OCI-M2 (cell line): ENCODE measurements at regions not wholly inside any gene's neighbourhood (a gene's known extent, or its start where the extent isn't known, plus 50 kb on each side); places are given as distances from the start of the nearest gene placed in this dataset.

Experiments
- DNase-seq: peaks from one replicate; lab custom pipeline; 2025; ENCODE audit not compliant: unreplicated experiment; lab: John Stamatoyannopoulos, UW

DNA sequence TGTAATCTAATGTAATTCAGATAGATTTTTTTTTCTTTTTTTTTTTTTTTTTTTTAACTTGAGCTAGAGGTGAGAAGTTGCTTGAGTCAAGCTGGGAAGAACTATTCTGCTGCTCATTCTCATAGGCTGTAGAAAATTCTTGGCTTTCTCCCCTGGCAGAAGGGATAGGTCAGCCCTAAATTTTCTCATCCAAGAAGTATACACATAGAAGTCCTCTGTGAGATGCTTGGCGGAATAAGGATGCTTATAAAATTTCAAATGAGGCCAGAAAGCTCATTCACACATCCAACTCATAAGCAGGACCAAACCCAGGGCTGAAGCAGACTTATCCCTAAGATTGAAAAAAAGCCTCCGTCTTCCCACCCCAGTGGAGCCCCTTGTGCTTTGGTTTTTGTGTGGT is 572.5 kb downstream of the SQOR start:
- DNase-seq = no peak

DNA sequence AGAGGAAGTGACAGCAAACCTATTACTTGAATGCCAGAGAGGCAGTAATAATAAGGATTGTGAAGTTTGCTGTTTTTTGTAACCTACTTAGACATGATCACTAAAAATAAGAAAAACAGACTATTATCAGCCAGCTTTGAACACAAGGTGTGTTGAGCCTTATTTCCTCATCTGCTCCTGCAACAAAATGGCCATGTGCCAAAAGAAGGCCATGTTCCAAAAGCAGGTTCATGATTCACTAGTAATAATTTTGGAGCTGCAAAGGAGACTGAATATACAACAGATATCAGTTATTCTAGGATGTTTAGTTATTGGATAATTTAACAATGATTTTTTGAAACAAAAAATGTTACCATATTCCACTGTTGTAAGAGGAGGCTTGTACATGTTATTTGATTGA is 578.7 kb downstream of the SQOR start:
- DNase-seq = no peak

DNA sequence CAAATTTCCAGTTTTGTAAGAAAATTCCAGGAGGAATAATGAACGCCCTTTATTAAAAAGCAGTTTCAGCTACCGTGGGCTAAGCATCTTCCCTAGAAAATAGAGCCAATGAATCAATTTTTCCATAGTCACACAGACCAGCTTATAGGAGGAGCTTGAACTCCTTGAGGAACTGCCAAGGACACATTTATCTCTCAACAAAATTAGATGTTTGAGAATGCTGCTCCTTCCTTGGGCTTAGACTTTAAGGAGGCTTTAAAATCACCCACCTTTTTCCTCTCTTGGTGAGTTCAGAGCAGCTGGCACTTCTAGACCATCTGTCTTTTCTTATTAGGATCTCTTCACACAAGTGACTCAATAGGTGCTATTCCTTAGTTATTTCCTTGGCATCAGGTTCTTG is 588.0 kb downstream of the SQOR start:
- DNase-seq = no peak

DNA sequence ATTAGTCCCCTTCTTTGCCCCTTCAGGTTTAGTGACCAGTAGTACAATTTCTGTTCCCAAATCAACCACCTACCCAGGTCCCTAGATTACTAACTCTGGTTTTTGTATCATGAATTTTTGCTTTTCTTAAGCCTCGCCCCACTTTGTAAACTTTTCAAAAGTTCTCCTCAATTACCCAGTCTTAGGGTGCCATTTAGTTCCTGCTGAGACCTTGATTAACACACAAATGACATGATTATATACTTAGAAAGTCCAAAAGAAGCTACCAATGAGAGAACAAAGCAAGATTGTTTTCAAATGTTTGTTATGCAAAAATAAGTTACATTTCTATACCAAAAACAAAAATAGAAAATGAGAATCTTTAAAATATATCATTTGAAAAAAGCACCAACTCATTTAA is 594.4 kb downstream of the SQOR start:
- DNase-seq = no peak

DNA sequence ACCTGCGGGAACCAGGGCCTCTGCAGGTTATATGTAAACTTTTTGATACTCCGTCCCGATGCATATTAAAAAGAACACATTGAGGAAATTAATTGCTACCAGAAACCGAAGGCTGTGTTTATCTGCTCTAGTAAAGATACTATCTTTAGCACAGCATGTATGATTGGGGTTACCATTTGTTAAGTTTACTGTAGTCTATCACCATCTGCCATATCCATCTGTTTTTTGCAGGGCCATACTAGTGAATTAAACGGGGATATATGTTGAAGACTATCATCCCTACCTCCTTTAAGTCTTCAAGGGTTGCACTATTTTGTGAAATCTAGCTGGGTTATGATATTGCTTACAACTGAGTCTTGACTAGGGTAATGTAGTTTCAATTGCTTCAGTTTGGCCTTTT is 597.0 kb downstream of the SQOR start:
- no peak for DNase-seq

DNA sequence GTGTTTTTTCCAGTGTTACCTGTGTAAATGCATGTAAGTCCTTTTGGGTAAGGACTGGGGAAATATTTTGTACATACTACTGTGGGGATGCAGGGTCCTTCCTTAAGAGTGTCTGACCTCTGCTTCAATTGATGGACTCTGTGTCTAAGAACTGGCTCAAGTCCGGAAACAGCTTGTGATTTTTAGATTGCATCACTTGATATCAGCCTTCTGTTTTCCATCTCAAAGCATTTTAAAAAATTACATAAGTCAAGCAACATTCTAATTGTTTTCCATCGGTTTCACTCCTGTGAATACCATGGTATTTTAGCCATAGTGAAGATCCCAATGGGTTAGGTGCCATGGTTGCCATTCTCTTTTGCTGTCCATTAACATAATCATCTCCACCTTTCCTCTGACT is 597.6 kb downstream of the SQOR start:
- no peak for DNase-seq

DNA sequence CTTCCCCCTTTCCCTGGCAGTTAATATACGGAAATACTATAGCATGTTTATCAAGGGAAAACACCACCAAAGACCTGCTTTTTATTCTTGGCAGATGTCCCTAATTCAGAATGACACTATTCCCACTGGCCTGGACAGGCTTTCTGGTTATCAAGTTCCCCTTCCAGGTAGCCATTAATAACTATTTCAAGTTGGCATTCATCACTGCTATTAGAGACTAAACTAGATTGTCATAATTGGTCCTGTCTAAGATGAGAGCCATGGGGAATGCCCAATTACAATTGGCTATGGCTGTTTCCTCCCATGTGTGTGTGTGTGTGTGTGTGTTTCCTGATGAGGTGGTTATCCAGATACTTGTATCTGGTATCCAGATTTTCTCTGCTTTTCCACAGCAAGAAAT is 608.1 kb downstream of the SQOR start:
- DNase-seq = no peak

DNA sequence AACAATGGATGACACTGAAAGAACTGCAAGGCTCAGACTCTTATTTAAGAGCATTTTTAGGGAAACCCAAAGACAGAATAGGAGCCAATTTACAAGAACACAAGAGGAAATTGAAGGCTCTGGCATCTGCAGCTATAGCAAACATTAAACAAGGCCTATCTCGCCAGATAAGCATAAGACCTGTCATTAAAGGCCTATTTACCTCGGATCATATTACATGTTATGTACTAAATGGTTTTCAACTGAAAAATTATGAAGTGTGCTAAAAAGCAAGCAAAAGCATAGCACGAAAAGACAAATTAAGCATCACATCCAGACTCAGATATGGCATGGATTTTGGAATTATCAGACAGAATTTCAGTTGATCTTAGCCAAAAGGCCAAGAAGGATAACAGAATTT is 617.1 kb downstream of the SQOR start:
- no peak for DNase-seq

DNA sequence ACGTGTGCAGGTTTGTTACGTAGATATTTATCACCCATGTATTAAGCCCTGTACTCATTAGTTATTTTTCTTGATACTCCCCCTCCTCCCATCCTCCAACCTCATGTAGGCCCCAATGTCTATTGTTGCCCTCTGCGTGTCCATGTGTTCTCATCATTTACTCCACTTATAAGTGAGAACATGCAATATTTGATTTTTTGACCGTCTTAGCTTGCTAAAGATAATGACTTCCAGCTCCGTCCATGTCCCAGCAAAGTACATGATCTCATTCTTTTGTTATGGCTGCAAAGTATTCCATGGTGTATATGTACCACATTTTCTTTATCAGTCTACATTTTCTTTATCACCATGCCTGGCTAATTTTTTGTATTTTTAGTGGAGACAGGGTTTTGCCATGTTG is 623.2 kb downstream of the SQOR start:
- DNase-seq = no peak

DNA sequence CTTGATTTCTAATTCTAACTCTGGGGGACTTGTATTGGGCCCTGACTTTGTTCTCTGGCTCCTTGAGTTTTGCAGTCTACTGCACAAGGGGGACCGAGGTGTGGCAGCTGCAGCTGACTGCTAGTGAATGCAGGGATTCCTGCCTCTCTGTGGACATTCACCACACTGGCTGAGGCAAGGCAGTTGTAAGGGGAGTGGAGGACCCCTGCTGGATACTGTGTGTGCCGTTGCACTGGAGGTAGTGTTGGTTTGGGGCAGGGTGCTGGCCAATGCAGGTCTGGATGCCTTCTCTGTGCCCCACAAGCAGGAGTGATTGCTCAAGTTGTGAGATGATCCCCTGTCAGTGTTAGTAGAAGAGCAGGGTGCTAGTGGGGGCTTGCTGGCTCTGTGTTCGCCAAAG is 626.1 kb downstream of the SQOR start:
- no peak for DNase-seq

DNA sequence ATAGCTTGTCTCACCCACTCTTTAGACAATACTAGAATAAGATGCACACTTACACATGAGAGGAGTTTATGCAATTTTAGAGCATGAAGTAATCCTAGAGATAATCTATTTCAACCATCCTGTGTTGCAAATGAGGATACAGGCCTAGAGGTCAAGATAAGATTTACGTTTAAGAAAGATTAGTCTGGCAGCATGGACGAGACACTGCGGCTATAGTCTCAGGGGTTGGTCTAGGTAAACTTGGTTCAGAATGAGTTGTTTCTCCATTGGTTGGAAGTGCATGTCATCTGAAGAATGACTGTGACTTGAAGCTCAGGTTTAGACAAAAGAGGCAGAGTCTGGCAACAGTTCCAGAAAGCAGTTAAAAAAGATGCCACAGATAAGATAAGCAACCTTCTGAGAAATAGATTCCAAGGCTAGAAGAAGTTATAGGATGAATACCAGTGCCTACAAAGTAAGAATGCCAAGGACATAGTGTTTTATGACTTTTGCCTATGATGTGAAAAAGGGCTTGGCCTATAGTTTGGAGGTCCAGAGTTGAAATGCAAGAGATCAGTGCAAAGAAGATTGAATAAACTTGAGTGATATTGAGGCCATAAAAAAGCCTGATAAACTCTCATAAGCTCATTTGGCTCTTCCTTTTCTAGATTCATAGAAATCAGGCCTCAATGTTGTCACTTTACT is 631.0 kb downstream of the SQOR start:
- DNase-seq = no peak

DNA sequence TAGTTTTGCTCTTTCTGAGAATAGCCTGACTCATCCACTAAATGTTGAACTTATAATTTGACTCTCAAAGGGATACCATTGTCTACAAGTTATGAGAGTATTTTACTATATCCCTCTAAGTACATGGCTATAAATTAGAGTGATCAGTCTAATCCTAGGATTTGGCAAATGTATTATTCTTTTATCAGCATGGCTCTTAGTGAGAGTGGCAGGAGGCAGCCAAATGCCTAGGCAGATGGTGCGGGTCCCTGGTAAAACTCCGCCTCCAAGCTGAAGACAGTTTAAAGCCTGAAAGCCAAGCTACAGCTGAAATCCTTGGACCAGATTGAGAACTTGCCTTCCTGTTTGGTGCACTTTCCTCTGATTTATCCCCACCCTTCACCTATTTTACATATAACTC is 631.8 kb downstream of the SQOR start:
- no peak for DNase-seq

DNA sequence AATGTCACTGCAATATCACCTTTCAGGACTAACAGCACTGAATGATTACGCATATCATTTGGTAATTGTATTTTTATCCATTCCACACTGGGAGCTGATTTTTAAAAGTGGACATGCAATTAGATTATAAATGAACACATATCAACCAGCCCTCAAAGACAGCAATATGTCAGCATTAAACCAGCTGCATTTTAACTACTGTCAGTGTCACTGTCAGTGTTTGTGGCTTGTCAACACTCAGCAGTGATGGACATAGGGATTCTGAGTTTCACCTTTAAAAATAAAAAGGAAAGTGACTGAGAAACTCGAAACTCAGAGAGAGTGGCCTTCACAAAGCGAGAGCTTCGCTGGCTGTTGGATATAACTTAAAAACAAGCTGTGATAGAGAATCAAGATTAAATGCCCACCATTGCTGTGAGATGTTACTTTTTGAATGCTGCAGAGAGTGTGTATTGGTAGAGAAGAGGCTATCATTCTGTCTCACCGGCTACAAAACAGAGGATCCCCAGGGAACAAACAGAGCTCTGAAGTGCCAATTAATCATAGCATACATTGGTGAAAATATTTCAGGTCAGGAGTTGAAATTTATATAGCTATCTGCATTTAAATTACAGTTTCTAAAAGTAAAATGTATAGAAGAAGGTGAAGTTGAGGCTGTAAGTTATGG is 635.8 kb downstream of the SQOR start:
- no peak for DNase-seq

DNA sequence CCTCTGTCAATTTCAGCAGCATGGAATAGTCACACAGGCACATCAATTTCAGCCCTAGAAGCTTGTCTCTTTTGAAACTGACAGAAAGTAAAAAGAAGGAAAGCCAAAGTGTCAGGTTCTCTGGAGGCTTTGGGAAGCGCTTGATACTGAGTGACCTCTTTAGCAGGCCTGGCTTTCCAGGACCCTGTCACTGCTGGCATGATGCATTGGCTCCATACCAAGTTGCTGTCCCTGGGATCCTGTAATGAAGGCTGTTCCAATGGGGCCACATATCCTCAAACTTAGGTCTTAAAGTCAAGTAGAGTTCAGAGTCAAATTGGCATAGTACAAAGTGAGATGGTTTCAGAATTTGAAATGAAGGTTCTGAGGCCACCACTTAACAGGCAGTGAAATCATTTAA is 640.9 kb downstream of the SQOR start:
- no peak for DNase-seq

DNA sequence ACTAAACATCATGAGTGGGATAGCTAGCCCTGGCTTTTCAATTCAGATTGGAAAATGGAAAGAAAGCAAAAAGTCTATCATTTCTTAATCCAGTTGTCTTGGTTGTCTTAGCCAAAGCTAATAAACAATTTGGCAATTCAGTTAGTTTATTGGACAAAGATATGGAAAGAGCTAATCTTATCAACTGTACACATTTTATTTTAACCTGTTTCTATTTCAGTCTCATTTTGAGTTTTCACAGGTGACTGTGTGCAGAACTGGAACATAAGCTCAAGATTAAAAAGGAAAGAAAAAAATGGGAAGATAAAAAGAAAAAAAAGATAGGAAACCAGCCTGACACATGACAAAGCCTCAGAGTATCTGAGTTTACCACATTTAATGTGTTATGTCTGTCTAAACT is 642.6 kb downstream of the SQOR start:
- DNase-seq = no peak

DNA sequence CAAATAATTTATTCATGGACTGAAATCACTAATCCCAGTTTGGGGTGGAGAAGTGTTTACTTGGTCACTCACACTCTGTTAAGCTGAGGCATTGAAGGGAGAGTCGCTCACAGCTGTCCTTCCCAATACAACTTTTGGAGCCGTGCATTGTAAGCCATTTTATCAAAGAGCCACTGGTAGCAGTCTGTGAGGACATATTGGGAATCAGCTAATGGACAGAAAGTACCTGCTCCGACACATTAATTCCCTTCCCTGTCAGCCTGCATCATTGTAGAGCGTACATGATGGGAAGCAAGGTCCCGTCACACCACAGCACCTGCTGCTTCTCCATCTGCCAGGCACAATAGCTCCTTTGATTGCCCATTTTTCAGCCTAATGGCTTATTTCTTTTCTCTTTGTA is 643.2 kb downstream of the SQOR start:
- no peak for DNase-seq

DNA sequence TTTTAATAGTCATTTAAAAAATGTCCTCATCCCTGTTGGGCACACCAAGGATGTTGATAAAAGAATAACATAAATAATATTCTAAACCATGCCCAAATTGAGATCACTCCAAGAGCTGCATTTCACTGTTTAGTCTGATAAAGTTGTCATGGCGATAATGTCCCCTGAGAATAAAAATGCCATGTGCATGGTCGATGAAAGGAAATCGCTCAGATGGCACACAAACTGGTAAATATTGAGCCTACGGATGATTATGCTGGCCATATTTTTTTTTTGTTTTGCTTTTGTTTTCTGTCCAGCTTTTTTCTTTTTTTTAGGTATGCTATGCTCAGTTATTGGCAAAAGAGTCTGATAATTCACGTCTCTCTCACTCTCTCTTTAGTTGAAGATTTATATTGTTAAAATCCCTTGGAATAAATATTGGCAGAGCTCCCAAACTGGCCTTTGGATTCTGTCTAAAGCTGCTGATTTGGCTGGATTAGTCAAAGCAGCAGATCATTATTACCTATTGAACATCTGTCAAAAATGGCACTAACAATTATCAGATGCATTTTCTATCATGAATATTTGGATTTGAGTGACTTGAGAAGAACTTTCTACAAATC is 643.8 kb downstream of the SQOR start:
- DNase-seq = no peak

DNA sequence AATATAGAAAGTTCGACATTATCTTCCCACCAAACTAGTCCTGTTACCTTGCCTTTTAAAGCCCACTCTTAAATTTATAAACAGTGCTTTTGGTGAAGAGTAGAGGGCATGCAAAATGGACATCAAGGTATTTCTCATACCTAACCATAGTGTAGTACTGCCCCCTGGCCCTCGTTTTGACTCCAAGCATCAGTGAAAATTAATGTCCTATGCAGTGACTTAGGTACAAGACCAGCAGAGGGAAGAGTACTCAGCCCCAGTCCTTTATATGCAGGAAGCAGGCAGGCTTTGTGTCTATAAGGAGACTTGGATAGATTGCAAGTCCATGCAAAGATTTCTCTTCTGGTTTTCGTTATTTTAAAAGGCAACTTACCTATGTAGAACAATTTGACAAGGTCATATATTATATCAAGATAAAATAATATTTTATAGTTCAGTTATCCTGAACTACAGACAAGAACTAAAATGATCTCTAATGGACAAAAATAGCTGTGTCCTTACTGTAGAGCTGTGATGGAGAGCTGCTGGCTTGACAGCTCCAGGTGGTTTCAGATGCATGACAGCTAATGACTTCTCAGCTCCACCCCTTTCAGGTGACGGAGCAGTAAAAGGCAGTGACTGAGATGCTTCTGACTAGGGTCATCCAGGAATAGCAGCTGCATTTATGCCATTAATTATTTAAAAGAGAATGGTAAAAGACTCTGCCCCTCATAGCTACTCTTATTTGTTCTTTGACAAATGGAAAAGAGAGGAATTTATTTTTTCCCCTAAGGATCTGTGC is 646.1 kb downstream of the SQOR start:
- DNase-seq = no peak

DNA sequence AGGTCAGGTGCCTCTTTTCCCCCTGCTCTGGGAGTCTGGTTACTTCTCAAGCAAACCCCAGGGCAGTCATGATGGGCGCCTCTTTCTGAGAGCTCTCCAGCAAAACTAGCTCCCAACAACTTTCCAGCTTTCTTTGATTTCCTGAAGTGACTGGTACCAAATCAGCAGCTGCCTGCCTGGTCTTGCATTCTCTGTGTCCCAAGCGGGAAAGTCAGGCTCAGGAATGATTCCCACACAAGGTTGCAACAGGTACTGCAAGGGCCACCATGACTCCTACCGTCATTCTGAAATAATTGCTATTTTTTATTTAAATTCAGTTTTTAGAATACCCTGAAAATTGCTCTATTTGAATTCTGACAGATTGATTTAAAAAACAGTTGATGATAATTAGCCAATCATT is 658.7 kb downstream of the SQOR start:
- no peak for DNase-seq

DNA sequence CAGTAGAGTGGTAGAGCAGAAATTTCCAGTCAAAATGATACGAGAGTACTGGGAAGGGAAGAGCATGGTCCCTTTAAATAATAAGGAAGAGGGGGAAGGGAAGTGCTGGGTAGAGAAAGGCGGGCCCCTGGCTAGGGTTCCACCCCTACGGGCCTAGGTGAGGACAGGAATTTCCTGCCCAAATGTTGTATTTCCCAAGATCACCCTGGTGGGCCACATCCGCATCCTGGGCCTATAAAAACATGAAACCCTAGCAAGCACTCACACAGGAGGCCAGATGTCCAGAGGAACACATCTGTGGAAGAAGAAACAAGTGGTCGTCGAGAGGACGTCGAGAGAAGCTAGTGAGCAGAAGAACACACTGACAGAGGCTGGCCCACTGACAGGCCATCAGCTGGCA is 661.2 kb downstream of the SQOR start:
- DNase-seq = no peak

DNA sequence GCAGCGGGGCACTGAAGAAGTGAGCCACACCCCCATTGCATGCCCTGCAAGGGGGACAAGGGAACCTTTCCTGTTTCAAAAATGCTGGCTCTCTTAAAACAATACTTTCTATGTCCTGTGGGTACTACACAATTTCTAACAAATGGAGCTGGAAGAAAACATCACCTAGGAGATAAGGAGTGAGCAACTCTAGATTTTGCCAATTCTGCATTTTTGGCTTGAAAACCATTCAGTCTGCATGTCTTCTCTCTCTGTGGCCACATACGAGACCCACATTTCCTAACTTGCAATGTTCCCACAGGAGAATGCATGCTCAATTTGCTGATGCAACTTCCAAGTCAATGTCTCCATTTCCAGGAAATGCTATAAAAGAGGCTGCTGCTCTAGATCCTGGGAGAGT is 662.0 kb downstream of the SQOR start:
- DNase-seq = no peak

DNA sequence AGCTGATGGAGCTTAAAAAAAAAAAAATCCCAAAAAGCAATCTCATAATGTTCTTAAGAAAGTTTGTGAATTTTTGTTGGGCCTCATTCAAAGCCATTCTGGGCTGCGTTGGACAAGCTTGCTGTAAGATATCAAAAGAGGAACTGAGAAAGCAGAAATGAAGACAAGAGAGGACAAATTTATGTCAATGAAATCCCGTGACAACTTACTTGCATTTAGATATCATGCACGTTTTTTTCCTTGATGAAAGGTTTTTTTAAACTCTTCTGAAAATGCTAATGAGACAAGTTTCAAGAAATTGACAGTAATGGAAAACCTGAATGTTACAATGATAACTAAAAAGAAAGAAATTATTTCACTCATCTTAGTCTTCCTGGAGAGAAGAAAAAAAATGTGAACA is 662.9 kb downstream of the SQOR start:
- DNase-seq = no peak
